ENCODE measurements at regions not wholly inside any gene's neighbourhood (a gene's known extent, or its start where the extent isn't known, plus 50 kb on each side); places are given as distances from the start of the nearest gene placed in this dataset.

- DNase-seq (ENCODE audit: low spot score) (no peak), ATAC-seq (ENCODE audit: low read depth) (no peak)
- TF ChIP-seq, protein P1, sequence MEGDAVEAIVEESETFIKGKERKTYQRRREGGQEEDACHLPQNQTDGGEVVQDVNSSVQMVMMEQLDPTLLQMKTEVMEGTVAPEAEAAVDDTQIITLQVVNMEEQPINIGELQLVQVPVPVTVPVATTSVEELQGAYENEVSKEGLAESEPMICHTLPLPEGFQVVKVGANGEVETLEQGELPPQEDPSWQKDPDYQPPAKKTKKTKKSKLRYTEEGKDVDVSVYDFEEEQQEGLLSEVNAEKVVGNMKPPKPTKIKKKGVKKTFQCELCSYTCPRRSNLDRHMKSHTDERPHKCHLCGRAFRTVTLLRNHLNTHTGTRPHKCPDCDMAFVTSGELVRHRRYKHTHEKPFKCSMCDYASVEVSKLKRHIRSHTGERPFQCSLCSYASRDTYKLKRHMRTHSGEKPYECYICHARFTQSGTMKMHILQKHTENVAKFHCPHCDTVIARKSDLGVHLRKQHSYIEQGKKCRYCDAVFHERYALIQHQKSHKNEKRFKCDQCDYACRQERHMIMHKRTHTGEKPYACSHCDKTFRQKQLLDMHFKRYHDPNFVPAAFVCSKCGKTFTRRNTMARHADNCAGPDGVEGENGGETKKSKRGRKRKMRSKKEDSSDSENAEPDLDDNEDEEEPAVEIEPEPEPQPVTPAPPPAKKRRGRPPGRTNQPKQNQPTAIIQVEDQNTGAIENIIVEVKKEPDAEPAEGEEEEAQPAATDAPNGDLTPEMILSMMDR (IDR thresholded peaks at IDR 0.05; ENCODE audit: poor library complexity, severe bottlenecking): no peak
- no peak overlapping the region for H3K4me3 ChIP-seq (ENCODE audit: severe bottlenecking)
- H3K4me1 ChIP-seq (ENCODE audit: insufficient read depth, poor library complexity, severe bottlenecking): no peaks in the 10 kb centered on the region
- H3K27me3 ChIP-seq (ENCODE audit: insufficient read depth, poor library complexity, severe bottlenecking): no peaks in the 10 kb centered on the region
- no peaks in the 10 kb centered on the region for H3K9me3 ChIP-seq (ENCODE audit: severe bottlenecking)
- H3K27ac ChIP-seq (ENCODE audit: poor library complexity, severe bottlenecking): no peak overlapping the region
- H3K36me3 ChIP-seq (ENCODE audit: low read depth): no peaks in the 10 kb centered on the region
Measured at GRCh38 chr1:224533517-224533916, 82.6 kb upstream of the CNIH3 start.

- Histone ChIP-seq H3K9me3 (ENCODE audit: severe bottlenecking) (no peaks in the 10 kb centered on the region), H3K27me3 (ENCODE audit: insufficient read depth, poor library complexity, severe bottlenecking) (no peaks in the 10 kb centered on the region), H3K4me1 (ENCODE audit: insufficient read depth, poor library complexity, severe bottlenecking) (no peaks in the 10 kb centered on the region), H3K36me3 (ENCODE audit: low read depth) (no peaks in the 10 kb centered on the region), H3K4me3 (ENCODE audit: severe bottlenecking) (no peak overlapping the region), H3K27ac (ENCODE audit: poor library complexity, severe bottlenecking) (no peak overlapping the region)
- TF ChIP-seq, protein P1 (IDR thresholded peaks at IDR 0.05; ENCODE audit: poor library complexity, severe bottlenecking): no peak
- DNase-seq (ENCODE audit: low spot score): no peak
- no peak for ATAC-seq (ENCODE audit: low read depth)
Measured at GRCh38 chr1:224534731-224535130, 81.4 kb upstream of the CNIH3 start.

DNA sequence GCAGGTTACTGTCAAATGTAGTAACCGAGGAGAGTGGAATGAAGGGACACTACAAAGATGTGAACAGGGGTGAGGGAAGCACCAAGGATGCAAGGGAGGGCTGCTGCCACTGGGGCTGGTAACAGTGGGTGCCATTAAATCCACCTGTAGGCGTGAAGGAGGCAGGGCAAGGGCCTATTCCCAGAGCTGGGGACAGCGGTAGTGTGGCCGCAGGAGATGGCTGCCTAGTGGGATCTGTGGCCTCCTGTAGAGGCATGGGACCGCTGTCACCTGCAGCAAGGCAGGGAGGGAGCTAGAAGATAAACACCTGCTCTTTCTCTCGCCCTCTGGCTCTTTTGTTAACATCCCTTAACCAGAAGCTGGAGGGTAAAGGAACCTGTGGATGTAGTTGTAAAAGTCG lies 80.5 kb upstream of the CNIH3 start:
- TF ChIP-seq, protein P1 (IDR thresholded peaks at IDR 0.05; ENCODE audit: poor library complexity, severe bottlenecking): no peak
- Histone ChIP-seq H3K27ac (ENCODE audit: poor library complexity, severe bottlenecking) (no peak overlapping the region), H3K4me3 (ENCODE audit: severe bottlenecking) (no peak overlapping the region), H3K36me3 (ENCODE audit: low read depth) (no peaks in the 10 kb centered on the region), H3K4me1 (ENCODE audit: insufficient read depth, poor library complexity, severe bottlenecking) (no peaks in the 10 kb centered on the region), H3K9me3 (ENCODE audit: severe bottlenecking) (no peaks in the 10 kb centered on the region), H3K27me3 (ENCODE audit: insufficient read depth, poor library complexity, severe bottlenecking) (no peaks in the 10 kb centered on the region)
- ATAC-seq (ENCODE audit: low read depth) (no peak), DNase-seq (ENCODE audit: low spot score) (no peak)

- ATAC-seq (ENCODE audit: low read depth) (no peak), DNase-seq (ENCODE audit: low spot score) (no peak)
- Histone ChIP-seq H3K4me1 (ENCODE audit: insufficient read depth, poor library complexity, severe bottlenecking) (peaks cover 18% of the 10 kb centered on the region), H3K27ac (ENCODE audit: poor library complexity, severe bottlenecking) (no peak overlapping the region), H3K36me3 (ENCODE audit: low read depth) (no peaks in the 10 kb centered on the region), H3K4me3 (ENCODE audit: severe bottlenecking) (no peak overlapping the region), H3K9me3 (ENCODE audit: severe bottlenecking) (no peaks in the 10 kb centered on the region), H3K27me3 (ENCODE audit: insufficient read depth, poor library complexity, severe bottlenecking) (no peaks in the 10 kb centered on the region)
- TF ChIP-seq, protein P1 (IDR thresholded peaks at IDR 0.05; ENCODE audit: poor library complexity, severe bottlenecking): no peak
Measured at GRCh38 chr1:224539971-224540370, 76.1 kb upstream of the CNIH3 start.

DNA sequence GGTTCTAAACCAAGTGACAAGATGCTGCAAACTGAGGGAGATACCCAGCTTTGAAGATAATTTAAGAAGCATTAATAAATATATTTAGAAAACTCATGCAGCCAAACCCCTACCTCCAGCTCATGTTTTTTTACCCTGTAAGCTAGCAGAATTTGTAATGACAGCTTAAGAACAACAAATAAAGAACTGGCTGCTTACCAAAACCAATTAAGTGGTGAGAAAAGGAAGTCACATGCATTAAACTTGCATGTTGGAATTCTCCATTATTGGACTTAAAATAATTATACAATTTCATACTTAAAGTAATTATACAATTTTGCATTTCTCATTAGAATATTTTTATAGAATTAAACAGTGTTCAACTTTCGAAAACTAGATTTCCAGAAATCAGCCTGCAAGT lies 75.6 kb upstream of the CNIH3 start:
- no peaks in the 10 kb centered on the region for H3K36me3 ChIP-seq (ENCODE audit: low read depth)
- H3K4me3 ChIP-seq (ENCODE audit: severe bottlenecking): no peak overlapping the region
- no peak for DNase-seq (ENCODE audit: low spot score)
- no peaks in the 10 kb centered on the region for H3K27me3 ChIP-seq (ENCODE audit: insufficient read depth, poor library complexity, severe bottlenecking)
- TF ChIP-seq, protein P1 (IDR thresholded peaks at IDR 0.05; ENCODE audit: poor library complexity, severe bottlenecking): no peak
- no peak for ATAC-seq (ENCODE audit: low read depth)
- no peak overlapping the region for H3K27ac ChIP-seq (ENCODE audit: poor library complexity, severe bottlenecking)
- peaks cover 18% of the 10 kb centered on the region for H3K4me1 ChIP-seq (ENCODE audit: insufficient read depth, poor library complexity, severe bottlenecking)
- no peaks in the 10 kb centered on the region for H3K9me3 ChIP-seq (ENCODE audit: severe bottlenecking)

Data from RWPE2 (cell line).